ENCODE measurements at regions not wholly inside any gene's neighbourhood (a gene's known extent, or its start where the extent isn't known, plus 50 kb on each side); places are given as distances from the start of the nearest gene placed in this dataset.
A peak's percentile ranks its signal among the peaks of the same experiment; 100 is the strongest.
"Not testable (repeated sequence)": the region's sequence is repeated elsewhere in the genome, so short reads cannot be mapped to it uniquely, and the experiment has no call there.

DNA sequence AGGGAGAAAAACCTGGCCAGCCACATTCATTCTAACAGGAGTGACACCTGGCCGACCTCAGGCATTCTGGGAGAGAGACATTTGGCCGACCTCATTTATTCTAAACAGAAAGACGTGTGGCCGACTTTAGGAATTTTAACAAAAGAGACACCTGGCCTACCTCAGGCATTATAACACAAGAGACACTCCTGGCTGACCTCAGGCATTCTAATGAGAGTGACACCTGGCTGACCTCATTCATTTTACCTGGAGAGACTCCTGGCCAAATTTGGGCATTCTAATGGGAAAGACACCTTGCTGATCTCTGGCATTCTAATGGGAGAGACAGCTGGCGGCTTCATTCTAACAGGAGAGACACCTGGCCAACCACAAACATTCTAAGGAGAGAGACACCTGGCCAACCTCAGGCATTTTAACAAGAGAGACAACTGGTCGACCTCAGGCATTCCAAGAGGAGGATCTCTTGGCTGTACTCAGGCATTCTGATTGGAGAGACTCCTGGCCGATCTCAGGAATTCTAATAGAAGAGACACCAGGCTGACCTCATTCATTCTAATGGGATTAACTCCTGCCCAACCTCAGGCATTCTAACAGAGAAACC lies 1353.9 kb downstream of the UQCRFS1 start:
- DNase-seq = no peak
- no peak overlapping the region for H3K4me3 Mint-ChIP-seq
- H3K27ac ChIP-seq (ENCODE audit: low read depth, low read length) = no peak overlapping the region
- H3K36me3 Mint-ChIP-seq = peaks cover 5 to 12% of the 10 kb centered on the region in 2 donors
- peaks cover 0 to 33% of the 10 kb centered on the region in 2 donors for H3K9me3 ChIP-seq (ENCODE audit: control insufficient read depth in 1 of 2, low read length in 2 of 2)
- H3K36me3 ChIP-seq (ENCODE audit: insufficient read depth, low read length) = no peaks in the 10 kb centered on the region
- POLR2A ChIA-PET (ENCODE audit: partially characterized antibody) = no interaction called here
- H3K4me1 ChIP-seq (ENCODE audit: insufficient read depth, low read length) = no peaks in the 10 kb centered on the region
- no peak overlapping the region for H3K4me3 ChIP-seq (ENCODE audit: low read length in 2 of 2)
- H3K27me3 Mint-ChIP-seq = no peaks in the 10 kb centered on the region
- CTCF ChIA-PET (ENCODE audit: partially characterized antibody) = no interaction called here
- H3K4me1 Mint-ChIP-seq = no peaks in the 10 kb centered on the region
- peaks cover 2 to 95% (median 82%) of the 10 kb centered on the region in 8 donors for H3K9me3 Mint-ChIP-seq
- no peaks in the 10 kb centered on the region for H3K27me3 ChIP-seq (ENCODE audit: insufficient read depth, low read length)
- intact Hi-C loops (cut with micrococcal nuclease) = no loop called here
- H3K27ac Mint-ChIP-seq = no peak overlapping the region

- POLR2A ChIA-PET (ENCODE audit: partially characterized antibody); H3K27me3 Mint-ChIP-seq; DNase-seq: not testable (repeated sequence)
Measured at GRCh38 chr19:27852931-27853330, 1360.0 kb downstream of the UQCRFS1 start.

DNA sequence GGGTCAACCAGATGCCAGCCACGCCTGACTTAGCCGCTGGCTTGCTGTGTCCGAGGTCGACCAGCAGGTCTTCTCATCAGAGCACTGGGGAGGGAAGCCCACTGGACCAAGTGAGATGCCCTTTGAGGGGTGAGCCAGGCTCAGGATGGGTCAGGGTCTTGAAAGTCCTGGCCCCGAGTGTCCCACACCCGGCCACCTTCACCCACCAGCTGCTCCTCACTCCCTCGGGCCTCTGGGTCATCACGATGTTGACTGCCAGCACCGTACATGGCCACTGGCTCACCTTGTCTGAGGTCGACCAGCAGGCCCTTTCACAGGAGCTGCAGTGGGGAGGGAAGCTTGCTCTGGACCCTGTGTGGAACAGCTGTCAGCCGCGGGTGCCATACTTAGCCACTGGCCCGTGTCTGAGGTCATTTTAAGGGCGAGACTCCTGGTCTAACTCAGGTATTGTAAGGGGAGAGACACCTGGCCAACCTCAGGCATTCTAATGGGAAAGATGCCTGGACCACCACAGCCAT lies 1361.3 kb downstream of the UQCRFS1 start:
- intact Hi-C loops (cut with micrococcal nuclease) = no loop called here
- Mint-ChIP-seq H3K4me3 (no peak overlapping the region), H3K27me3 (no peaks in the 10 kb centered on the region), H3K36me3 (peaks cover 7 to 10% of the 10 kb centered on the region in 2 donors), H3K4me1 (no peaks in the 10 kb centered on the region), H3K9me3 (peaks cover 0 to 87% (median 70%) of the 10 kb centered on the region in 8 donors), H3K27ac (no peak overlapping the region)
- POLR2A ChIA-PET (ENCODE audit: partially characterized antibody) = no interaction called here
- Histone ChIP-seq H3K27ac (ENCODE audit: low read depth, low read length) (no peak overlapping the region), H3K36me3 (ENCODE audit: insufficient read depth, low read length) (no peaks in the 10 kb centered on the region), H3K27me3 (ENCODE audit: insufficient read depth, low read length) (no peaks in the 10 kb centered on the region), H3K9me3 (ENCODE audit: control insufficient read depth in 1 of 2, low read length in 2 of 2) (peaks cover 0 to 17% of the 10 kb centered on the region in 2 donors), H3K4me1 (ENCODE audit: insufficient read depth, low read length) (no peaks in the 10 kb centered on the region), H3K4me3 (ENCODE audit: low read length in 2 of 2) (no peak overlapping the region)
- CTCF ChIA-PET (ENCODE audit: partially characterized antibody) = no interaction called here
- DNase-seq = no peak

More at GRCh38 chr19:27852931-27853330, 1360.0 kb downstream of the UQCRFS1 start:
- H3K27ac ChIP-seq (ENCODE audit: low read depth, low read length); H3K4me1 Mint-ChIP-seq; H3K36me3 ChIP-seq (ENCODE audit: insufficient read depth, low read length); CTCF ChIA-PET (ENCODE audit: partially characterized antibody); H3K27ac Mint-ChIP-seq; intact Hi-C loops (cut with micrococcal nuclease); H3K4me1 ChIP-seq (ENCODE audit: insufficient read depth, low read length); H3K27me3 ChIP-seq (ENCODE audit: insufficient read depth, low read length); H3K4me3 Mint-ChIP-seq; H3K4me3 ChIP-seq (ENCODE audit: low read length in 2 of 2): not testable (repeated sequence)
- H3K36me3 Mint-ChIP-seq = peaks cover 7 to 13% of the 10 kb centered on the region in 2 donors
- H3K9me3 ChIP-seq (ENCODE audit: control insufficient read depth in 1 of 2, low read length in 2 of 2) = peaks cover 0 to 12% of the 10 kb centered on the region in 2 donors
- peaks cover 0 to 87% (median 71%) of the 10 kb centered on the region in 8 donors for H3K9me3 Mint-ChIP-seq

DNA sequence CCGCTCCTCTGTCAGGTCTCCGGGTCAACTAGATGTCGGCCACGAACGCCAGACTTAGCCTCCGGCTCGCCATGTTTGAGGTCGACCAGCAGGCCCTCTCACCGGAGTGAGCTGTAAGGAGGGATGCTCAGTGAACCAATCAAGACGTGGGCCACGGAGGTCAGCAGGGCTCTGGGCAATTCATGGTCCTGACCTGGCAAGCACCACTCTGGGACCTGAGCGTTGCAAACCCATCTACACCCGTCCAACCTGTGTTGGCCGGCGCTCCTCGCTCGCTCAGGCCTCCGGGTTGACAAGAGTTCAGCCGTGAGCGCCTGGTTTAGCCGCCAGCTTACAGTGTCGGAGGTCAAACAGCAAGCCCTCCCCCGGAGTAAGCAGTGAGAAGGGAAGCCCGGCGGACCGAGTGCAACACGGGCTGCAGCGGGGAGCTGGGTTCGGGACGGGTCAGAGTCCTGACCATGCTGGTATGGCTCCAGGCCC lies 1361.9 kb downstream of the UQCRFS1 start:
- intact Hi-C loops (cut with micrococcal nuclease) = no loop called here
- H3K36me3 Mint-ChIP-seq = peaks cover 7 to 10% of the 10 kb centered on the region in 2 donors
- Histone ChIP-seq H3K4me3 (ENCODE audit: low read length in 2 of 2) (no peak overlapping the region), H3K27me3 (ENCODE audit: insufficient read depth, low read length) (no peaks in the 10 kb centered on the region), H3K27ac (ENCODE audit: low read depth, low read length) (no peak overlapping the region), H3K9me3 (ENCODE audit: control insufficient read depth in 1 of 2, low read length in 2 of 2) (peaks cover 0 to 17% of the 10 kb centered on the region in 2 donors), H3K36me3 (ENCODE audit: insufficient read depth, low read length) (no peaks in the 10 kb centered on the region), H3K4me1 (ENCODE audit: insufficient read depth, low read length) (no peaks in the 10 kb centered on the region)
- H3K27me3 Mint-ChIP-seq = no peaks in the 10 kb centered on the region
- no peak overlapping the region for H3K27ac Mint-ChIP-seq
- no peak overlapping the region for H3K4me3 Mint-ChIP-seq
- POLR2A ChIA-PET (ENCODE audit: partially characterized antibody) = no interaction called here
- DNase-seq = no peak
- H3K9me3 Mint-ChIP-seq = peaks cover 0 to 87% (median 69%) of the 10 kb centered on the region in 8 donors
- CTCF ChIA-PET (ENCODE audit: partially characterized antibody) = no interaction called here
- H3K4me1 Mint-ChIP-seq = no peaks in the 10 kb centered on the region

- intact Hi-C loops (cut with micrococcal nuclease) = no loop called here
- Mint-ChIP-seq H3K36me3 (peaks cover 22 to 24% of the 10 kb centered on the region in 2 donors), H3K4me3 (no peak overlapping the region), H3K4me1 (no peaks in the 10 kb centered on the region), H3K27me3 (no peaks in the 10 kb centered on the region), H3K27ac (no peak overlapping the region), H3K9me3 (peaks cover 14 to 86% (median 67%) of the 10 kb centered on the region in 8 donors)
- no peak overlapping the region for H3K27ac ChIP-seq (ENCODE audit: low read depth, low read length)
- no peaks in the 10 kb centered on the region for H3K27me3 ChIP-seq (ENCODE audit: insufficient read depth, low read length)
- no peaks in the 10 kb centered on the region for H3K36me3 ChIP-seq (ENCODE audit: insufficient read depth, low read length)
- DNase-seq = no peak
- ChIA-PET POLR2A (ENCODE audit: partially characterized antibody) (no interaction called here), CTCF (ENCODE audit: partially characterized antibody) (no interaction called here)
- no peaks in the 10 kb centered on the region for H3K4me1 ChIP-seq (ENCODE audit: insufficient read depth, low read length)
- H3K4me3 ChIP-seq (ENCODE audit: low read length in 2 of 2) = no peak overlapping the region
- H3K9me3 ChIP-seq (ENCODE audit: control insufficient read depth in 1 of 2, low read length in 2 of 2) = peaks cover 0 to 13% of the 10 kb centered on the region in 2 donors
Measured at GRCh38 chr19:27846944-27847343, 1366.0 kb downstream of the UQCRFS1 start.

DNA sequence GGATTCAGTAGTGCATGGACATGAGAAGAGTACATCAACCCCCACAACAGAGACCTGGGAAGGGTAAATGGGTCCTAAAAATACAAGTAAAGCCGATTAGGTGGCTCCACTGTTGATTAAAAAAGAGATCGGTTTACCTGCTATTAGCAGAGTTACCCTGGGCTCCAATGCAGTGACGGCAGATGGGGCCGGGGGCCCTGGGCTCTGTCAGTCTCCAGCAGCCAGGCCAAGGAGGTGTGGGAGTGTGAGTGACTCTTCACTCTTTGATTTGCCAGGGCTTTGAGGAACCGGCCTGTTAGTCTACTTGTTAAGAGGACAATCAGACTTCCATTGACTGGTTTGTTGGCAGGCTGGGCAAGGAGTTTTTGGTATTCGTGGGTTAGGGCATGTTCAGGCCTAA lies 1368.7 kb downstream of the UQCRFS1 start:
- Mint-ChIP-seq H3K27ac (no peak overlapping the region), H3K9me3 (peaks cover 17 to 89% (median 65%) of the 10 kb centered on the region in 8 donors), H3K4me3 (no peak overlapping the region), H3K36me3 (peaks cover 21 to 23% of the 10 kb centered on the region in 2 donors), H3K27me3 (peaks cover 0 to 1% of the 10 kb centered on the region in 2 donors), H3K4me1 (no peaks in the 10 kb centered on the region)
- Histone ChIP-seq H3K4me1 (ENCODE audit: insufficient read depth, low read length) (no peaks in the 10 kb centered on the region), H3K36me3 (ENCODE audit: insufficient read depth, low read length) (no peaks in the 10 kb centered on the region), H3K27me3 (ENCODE audit: insufficient read depth, low read length) (no peaks in the 10 kb centered on the region), H3K9me3 (ENCODE audit: control insufficient read depth in 1 of 2, low read length in 2 of 2) (peaks cover 0 to 10% of the 10 kb centered on the region in 2 donors), H3K27ac (ENCODE audit: low read depth, low read length) (no peak overlapping the region), H3K4me3 (ENCODE audit: low read length in 2 of 2) (no peak overlapping the region)
- DNase-seq = no peak
- ChIA-PET CTCF (ENCODE audit: partially characterized antibody) (no interaction called here), POLR2A (ENCODE audit: partially characterized antibody) (no interaction called here)
- intact Hi-C loops (cut with micrococcal nuclease) = no loop called here

- Mint-ChIP-seq H3K9me3 (peaks cover 17 to 89% (median 62%) of the 10 kb centered on the region in 8 donors), H3K27ac (no peak overlapping the region), H3K27me3 (peaks cover 0 to 1% of the 10 kb centered on the region in 2 donors), H3K36me3 (peaks cover 21% of the 10 kb centered on the region in 2 donors), H3K4me3 (peak overlapping the region in 1 of 8 donors; percentile 16), H3K4me1 (no peaks in the 10 kb centered on the region)
- no peak for DNase-seq
- no peak overlapping the region for H3K4me3 ChIP-seq (ENCODE audit: low read length in 2 of 2)
- intact Hi-C loops (cut with micrococcal nuclease) = no loop called here
- H3K4me1 ChIP-seq (ENCODE audit: insufficient read depth, low read length) = no peaks in the 10 kb centered on the region
- H3K36me3 ChIP-seq (ENCODE audit: insufficient read depth, low read length) = no peaks in the 10 kb centered on the region
- H3K9me3 ChIP-seq (ENCODE audit: control insufficient read depth in 1 of 2, low read length in 2 of 2) = peaks cover 0 to 10% of the 10 kb centered on the region in 2 donors
- H3K27me3 ChIP-seq (ENCODE audit: insufficient read depth, low read length) = no peaks in the 10 kb centered on the region
- ChIA-PET POLR2A (ENCODE audit: partially characterized antibody) (no interaction called here), CTCF (ENCODE audit: partially characterized antibody) (no interaction called here)
- H3K27ac ChIP-seq (ENCODE audit: low read depth, low read length) = no peak overlapping the region
Measured at GRCh38 chr19:27843861-27844260, 1369.1 kb downstream of the UQCRFS1 start.
